ENCODE measurements at regions not wholly inside any gene's neighbourhood (a gene's known extent, or its start where the extent isn't known, plus 50 kb on each side); places are given as distances from the start of the nearest gene placed in this dataset.

DNA sequence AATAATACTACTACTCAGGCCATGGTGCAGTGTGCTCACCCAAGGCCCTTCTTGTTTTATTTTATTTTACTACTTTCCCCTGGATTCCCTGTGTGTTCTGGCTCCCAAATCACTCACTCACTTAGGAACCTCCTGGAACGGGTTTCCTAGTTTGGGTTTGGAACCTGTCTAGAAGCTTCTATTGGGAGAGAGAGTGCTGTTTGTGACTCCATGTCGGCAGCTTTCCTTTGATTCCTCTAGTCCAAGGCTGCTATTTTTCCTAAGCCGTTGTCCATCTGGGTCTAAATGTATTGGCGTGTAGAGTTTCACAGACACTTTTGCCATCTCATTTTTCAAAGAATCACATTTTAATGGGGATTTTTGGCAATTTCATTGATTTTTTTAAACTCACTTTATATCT is 70.8 kb downstream of the FOXA2 start:
- TF ChIP-seq POLR2A (IDR thresholded peaks at IDR 0.05; ENCODE audit: low read length) (no peak), GATA1 (IDR thresholded peaks at IDR 0.05; ENCODE audit: low read depth, low read length) (no peak)

Measured in erythroblast (primary cell).